ENCODE measurements at regions not wholly inside any gene's neighbourhood (a gene's known extent, or its start where the extent isn't known, plus 50 kb on each side); places are given as distances from the start of the nearest gene placed in this dataset.

- H3K9me3 ChIP-seq (ENCODE audit: control insufficient read depth, low read length) = peaks cover 4% of the 10 kb centered on the region
- H3K4me1 ChIP-seq (ENCODE audit: control insufficient read depth, insufficient read depth, low read length, poor library complexity, severe bottlenecking) = no peaks in the 10 kb centered on the region
- WGBS, 2 experiments (ENCODE audit: insufficient coverage in 2 of 2) = 85 to 87% methylated on average over 9 of the region's 9 CpGs
- no peaks in the 10 kb centered on the region for H3K36me3 ChIP-seq (ENCODE audit: control insufficient read depth, insufficient read depth, low read length)
- no peak overlapping the region for H3K27ac ChIP-seq (ENCODE audit: low read depth, low read length, severe bottlenecking)
- no peak overlapping the region for H3K4me3 ChIP-seq (ENCODE audit: extremely low read depth, insufficient read depth, low read length, poor library complexity, severe bottlenecking)
These were observed 176.5 kb downstream of the DLL1 start for GRCh38 chr6:170114187-170114945.

GRCh38 chr6:170113141-170113540 lies 177.7 kb downstream of the DLL1 start:
- 82 to 84% methylated on average over 2 of the region's 3 CpGs for WGBS, 2 experiments (ENCODE audit: insufficient coverage in 2 of 2)
- Histone ChIP-seq H3K27ac (ENCODE audit: low read depth, low read length, severe bottlenecking) (no peak overlapping the region), H3K4me3 (ENCODE audit: extremely low read depth, insufficient read depth, low read length, poor library complexity, severe bottlenecking) (no peak overlapping the region), H3K9me3 (ENCODE audit: control insufficient read depth, low read length) (no peaks in the 10 kb centered on the region), H3K4me1 (ENCODE audit: control insufficient read depth, insufficient read depth, low read length, poor library complexity, severe bottlenecking) (no peaks in the 10 kb centered on the region), H3K36me3 (ENCODE audit: control insufficient read depth, insufficient read depth, low read length) (no peaks in the 10 kb centered on the region)

- WGBS, 2 experiments (ENCODE audit: insufficient coverage in 2 of 2) = 94% methylated on average over 4 of the region's 4 CpGs; no CpG with 5 or more reads in 1 of the 2 experiments
- no peak overlapping the region for H3K27ac ChIP-seq (ENCODE audit: low read depth, low read length, severe bottlenecking)
- no peaks in the 10 kb centered on the region for H3K4me1 ChIP-seq (ENCODE audit: control insufficient read depth, insufficient read depth, low read length, poor library complexity, severe bottlenecking)
- no peaks in the 10 kb centered on the region for H3K36me3 ChIP-seq (ENCODE audit: control insufficient read depth, insufficient read depth, low read length)
- no peaks in the 10 kb centered on the region for H3K9me3 ChIP-seq (ENCODE audit: control insufficient read depth, low read length)
- H3K4me3 ChIP-seq (ENCODE audit: extremely low read depth, insufficient read depth, low read length, poor library complexity, severe bottlenecking) = no peak overlapping the region
These were observed 178.4 kb downstream of the DLL1 start for GRCh38 chr6:170112583-170112860.

GRCh38 chr6:170111816-170112582 lies 178.9 kb downstream of the DLL1 start:
- no peaks in the 10 kb centered on the region for H3K36me3 ChIP-seq (ENCODE audit: control insufficient read depth, insufficient read depth, low read length)
- no peak overlapping the region for H3K27ac ChIP-seq (ENCODE audit: low read depth, low read length, severe bottlenecking)
- 80 to 85% methylated on average over 15 to 16 of the region's 19 CpGs for WGBS, 2 experiments (ENCODE audit: insufficient coverage in 2 of 2)

GRCh38 chr6:170111141-170111664 lies 179.7 kb downstream of the DLL1 start:
- no peaks in the 10 kb centered on the region for H3K36me3 ChIP-seq (ENCODE audit: control insufficient read depth, insufficient read depth, low read length)
- H3K4me3 ChIP-seq (ENCODE audit: extremely low read depth, insufficient read depth, low read length, poor library complexity, severe bottlenecking) = no peak overlapping the region
- 86 to 96% methylated on average over 4 to 7 of the region's 8 CpGs for WGBS, 2 experiments (ENCODE audit: insufficient coverage in 2 of 2)
- no peak overlapping the region for H3K27ac ChIP-seq (ENCODE audit: low read depth, low read length, severe bottlenecking)
- H3K9me3 ChIP-seq (ENCODE audit: control insufficient read depth, low read length) = no peaks in the 10 kb centered on the region
- no peaks in the 10 kb centered on the region for H3K4me1 ChIP-seq (ENCODE audit: control insufficient read depth, insufficient read depth, low read length, poor library complexity, severe bottlenecking)

More at GRCh38 chr6:170111816-170112582, 178.9 kb downstream of the DLL1 start:
- Histone ChIP-seq H3K4me1 (ENCODE audit: control insufficient read depth, insufficient read depth, low read length, poor library complexity, severe bottlenecking) (no peaks in the 10 kb centered on the region), H3K9me3 (ENCODE audit: control insufficient read depth, low read length) (no peaks in the 10 kb centered on the region), H3K4me3 (ENCODE audit: extremely low read depth, insufficient read depth, low read length, poor library complexity, severe bottlenecking) (no peak overlapping the region)

- Histone ChIP-seq H3K36me3 (ENCODE audit: control insufficient read depth, insufficient read depth, low read length) (no peaks in the 10 kb centered on the region), H3K4me1 (ENCODE audit: control insufficient read depth, insufficient read depth, low read length, poor library complexity, severe bottlenecking) (no peaks in the 10 kb centered on the region), H3K27ac (ENCODE audit: low read depth, low read length, severe bottlenecking) (no peak overlapping the region), H3K9me3 (ENCODE audit: control insufficient read depth, low read length) (no peaks in the 10 kb centered on the region), H3K4me3 (ENCODE audit: extremely low read depth, insufficient read depth, low read length, poor library complexity, severe bottlenecking) (no peak overlapping the region)
- 88 to 92% methylated on average over 43 of the region's 44 CpGs for WGBS, 2 experiments (ENCODE audit: insufficient coverage in 2 of 2)
These were observed 180.4 kb downstream of the DLL1 start for GRCh38 chr6:170110201-170111140.

GRCh38 chr6:170108890-170109587 lies 181.8 kb downstream of the DLL1 start:
- Histone ChIP-seq H3K4me1 (ENCODE audit: control insufficient read depth, insufficient read depth, low read length, poor library complexity, severe bottlenecking) (no peaks in the 10 kb centered on the region), H3K36me3 (ENCODE audit: control insufficient read depth, insufficient read depth, low read length) (no peaks in the 10 kb centered on the region), H3K27ac (ENCODE audit: low read depth, low read length, severe bottlenecking) (no peak overlapping the region), H3K4me3 (ENCODE audit: extremely low read depth, insufficient read depth, low read length, poor library complexity, severe bottlenecking) (no peak overlapping the region), H3K9me3 (ENCODE audit: control insufficient read depth, low read length) (no peaks in the 10 kb centered on the region)
- 92 to 95% methylated on average over 11 to 13 of the region's 15 CpGs for WGBS, 2 experiments (ENCODE audit: insufficient coverage in 2 of 2)

GRCh38 chr6:170108456-170108855 lies 182.4 kb downstream of the DLL1 start:
- Histone ChIP-seq H3K27ac (ENCODE audit: low read depth, low read length, severe bottlenecking) (no peak overlapping the region), H3K36me3 (ENCODE audit: control insufficient read depth, insufficient read depth, low read length) (no peaks in the 10 kb centered on the region), H3K9me3 (ENCODE audit: control insufficient read depth, low read length) (no peaks in the 10 kb centered on the region), H3K4me3 (ENCODE audit: extremely low read depth, insufficient read depth, low read length, poor library complexity, severe bottlenecking) (no peak overlapping the region), H3K4me1 (ENCODE audit: control insufficient read depth, insufficient read depth, low read length, poor library complexity, severe bottlenecking) (no peaks in the 10 kb centered on the region)
- WGBS, 2 experiments (ENCODE audit: insufficient coverage in 2 of 2) = 92 to 98% methylated on average over 8 to 9 of the region's 9 CpGs

GRCh38 chr6:170107606-170108222 lies 183.2 kb downstream of the DLL1 start:
- Histone ChIP-seq H3K4me3 (ENCODE audit: extremely low read depth, insufficient read depth, low read length, poor library complexity, severe bottlenecking) (no peak overlapping the region), H3K36me3 (ENCODE audit: control insufficient read depth, insufficient read depth, low read length) (no peaks in the 10 kb centered on the region), H3K9me3 (ENCODE audit: control insufficient read depth, low read length) (no peaks in the 10 kb centered on the region), H3K4me1 (ENCODE audit: control insufficient read depth, insufficient read depth, low read length, poor library complexity, severe bottlenecking) (no peaks in the 10 kb centered on the region), H3K27ac (ENCODE audit: low read depth, low read length, severe bottlenecking) (no peak overlapping the region)
- WGBS, 2 experiments (ENCODE audit: insufficient coverage in 2 of 2) = 96 to 98% methylated on average over 13 of the region's 13 CpGs

Measured in mesodermal cell (in vitro differentiated cells).